Inflammatory macrophage (primary cell): ENCODE measurements at regions not wholly inside any gene's neighbourhood (a gene's known extent, or its start where the extent isn't known, plus 50 kb on each side); places are given as distances from the start of the nearest gene placed in this dataset.
"Not testable (repeated sequence)": the region's sequence is repeated elsewhere in the genome, so short reads cannot be mapped to it uniquely, and the experiment has no call there.

Experiments used
- DNase-seq, 2 donors: peaks; one replicate each; pipeline ENCODE4 v3.0.0-alpha.2; 2020 to 2022

DNA sequence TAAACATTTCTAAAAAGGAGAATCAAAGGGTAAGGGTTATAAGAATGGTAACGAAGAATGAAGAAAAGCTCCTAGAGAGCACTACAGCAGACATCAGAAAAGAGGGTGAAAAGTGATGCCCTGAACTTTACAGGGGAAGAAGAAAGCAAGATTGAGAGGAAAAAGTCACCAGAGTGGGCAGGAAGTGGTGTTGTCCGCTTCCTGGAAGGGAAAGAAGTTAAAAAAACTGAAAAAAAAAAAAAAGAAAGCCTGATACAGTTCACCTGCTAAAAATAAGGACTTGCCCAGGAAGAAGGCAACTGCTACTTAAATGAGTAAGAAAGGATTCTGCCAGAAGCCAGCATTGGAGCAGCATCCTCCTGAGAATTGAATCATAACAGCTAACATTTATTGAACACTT is 330.1 kb upstream of the PHF14 start:
- DNase-seq: no peak

DNA sequence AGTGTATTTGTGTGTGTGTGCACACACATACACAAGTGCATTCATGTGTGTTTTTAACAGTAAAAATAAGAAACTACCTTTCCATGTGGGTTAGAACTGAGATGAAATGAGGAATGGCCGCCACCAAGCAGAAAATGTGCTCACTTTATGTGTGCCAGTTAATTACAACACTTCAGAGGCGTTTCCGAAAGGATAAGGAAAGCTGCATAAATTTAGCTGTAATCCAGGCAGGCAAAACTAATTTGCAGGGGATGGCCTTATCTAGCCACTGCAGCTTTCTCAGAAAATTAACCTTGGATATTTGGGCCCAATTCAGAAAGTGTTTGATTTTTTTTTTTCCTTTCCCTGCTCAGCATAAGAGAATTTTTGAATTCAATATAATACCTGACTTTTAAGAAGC is 328.8 kb upstream of the PHF14 start:
- no peak for DNase-seq

DNA sequence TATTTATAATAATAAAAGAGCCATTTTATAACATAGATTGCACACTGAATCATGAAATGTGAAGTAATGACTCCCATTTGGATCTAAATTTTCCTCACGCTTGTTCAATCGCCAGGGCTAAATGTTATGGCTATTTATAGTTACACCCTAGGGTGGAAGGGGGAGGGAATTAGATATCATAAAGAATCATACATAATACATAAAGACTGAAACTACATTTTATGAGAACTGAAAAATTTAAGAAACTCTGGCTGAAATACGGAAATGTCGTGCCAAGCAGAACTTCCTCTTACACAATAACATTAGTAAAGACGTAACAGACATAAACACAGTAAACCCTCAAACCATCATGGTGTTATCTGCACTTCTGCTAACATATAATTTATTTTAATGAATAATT is 327.5 kb upstream of the PHF14 start:
- DNase-seq: peak; percentile 35 to 64

DNA sequence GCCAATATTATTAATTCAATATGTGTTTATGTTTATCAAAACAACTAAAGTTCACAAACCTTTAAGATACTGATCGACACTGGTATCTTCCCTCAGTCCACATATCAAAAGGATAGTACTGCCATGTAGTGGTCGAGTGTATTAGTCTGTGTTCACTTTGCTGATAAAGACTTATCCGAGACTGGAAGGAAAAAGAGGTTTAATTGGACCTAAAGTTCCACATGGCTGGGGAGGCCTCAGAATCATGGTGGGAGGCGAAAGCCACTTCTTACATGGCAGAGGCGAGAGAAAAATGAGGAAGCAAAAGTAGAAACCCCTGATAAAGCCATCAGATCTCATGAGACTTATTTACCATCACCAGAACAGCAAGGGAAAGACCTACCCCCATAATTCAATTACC is 325.4 kb upstream of the PHF14 start:
- no peak for DNase-seq

DNA sequence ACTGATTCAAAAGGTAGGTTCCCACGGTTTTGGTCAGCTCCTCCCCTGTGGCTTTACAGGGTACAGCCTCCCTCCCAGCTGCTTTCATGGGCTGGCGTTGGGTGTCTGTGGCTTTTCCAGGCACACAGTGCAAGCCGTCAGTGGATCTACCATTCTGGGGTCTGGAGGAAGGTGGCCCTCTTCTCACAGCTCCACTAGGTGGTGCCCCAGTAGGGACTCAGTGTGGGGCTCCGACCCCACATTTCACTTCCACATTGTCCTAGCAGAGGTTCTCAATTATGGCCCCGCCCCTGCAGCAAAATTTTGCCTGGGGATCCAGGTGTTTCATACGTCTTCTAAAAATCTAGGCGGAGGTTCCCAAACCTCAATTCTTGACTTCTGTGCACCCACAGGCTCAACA is 324.6 kb upstream of the PHF14 start:
- DNase-seq: not testable (repeated sequence)

DNA sequence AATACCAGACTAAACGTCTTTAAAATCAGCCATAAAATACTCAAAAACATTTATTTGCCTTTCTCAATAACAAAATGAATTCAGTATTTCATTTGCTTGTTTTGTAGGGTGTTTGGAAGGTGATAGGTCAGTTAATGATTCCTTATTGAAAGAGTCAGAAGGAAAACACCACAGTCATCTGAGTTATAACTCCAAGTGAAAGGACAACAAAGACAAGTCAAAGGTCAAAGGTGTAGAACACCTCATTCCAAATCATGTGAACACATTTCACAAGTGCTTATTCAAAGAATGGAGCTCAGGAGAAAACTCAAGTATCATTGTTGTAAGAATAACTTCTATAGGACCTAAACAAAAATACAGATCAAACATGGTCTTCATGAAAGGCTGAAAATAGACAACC is 318.6 kb upstream of the PHF14 start:
- no peak for DNase-seq

DNA sequence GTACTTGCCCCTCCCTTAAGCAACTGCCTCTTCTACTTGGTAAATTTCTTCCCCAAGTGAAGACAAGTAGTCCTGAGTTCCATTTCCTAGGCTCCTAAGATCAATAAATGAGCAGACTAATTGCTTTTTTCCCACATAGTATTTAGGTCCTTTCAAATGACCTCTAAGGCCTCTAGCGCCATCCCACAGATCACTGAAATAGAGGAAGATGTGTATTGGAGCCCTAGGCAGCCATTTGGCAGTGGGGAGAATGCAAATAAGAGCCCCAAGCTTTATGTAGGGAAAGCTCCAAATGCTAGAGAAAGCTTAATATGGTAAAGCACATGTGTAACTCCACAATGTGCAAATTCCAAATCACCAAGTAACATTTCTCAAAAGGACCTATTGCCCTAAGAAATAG is 316.5 kb upstream of the PHF14 start:
- no peak for DNase-seq

DNA sequence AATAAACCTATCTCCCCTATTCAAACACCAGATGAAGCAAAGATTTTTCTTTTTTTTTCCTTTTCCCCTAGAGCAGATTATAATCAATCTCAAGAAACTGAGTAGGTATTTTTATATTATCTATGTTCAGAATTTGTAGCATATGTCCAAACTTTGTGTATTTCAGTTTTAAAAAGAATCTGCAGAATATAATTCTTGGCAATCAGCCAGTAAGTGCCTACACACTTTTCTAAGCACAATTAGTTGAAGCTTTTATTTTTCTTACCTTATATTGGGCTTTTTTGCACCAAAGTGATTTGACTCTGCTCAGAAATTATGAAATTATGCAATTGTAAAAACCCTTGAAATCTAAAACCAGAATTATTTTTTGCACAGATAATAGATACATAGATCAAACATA is 315.8 kb upstream of the PHF14 start:
- no peak for DNase-seq

DNA sequence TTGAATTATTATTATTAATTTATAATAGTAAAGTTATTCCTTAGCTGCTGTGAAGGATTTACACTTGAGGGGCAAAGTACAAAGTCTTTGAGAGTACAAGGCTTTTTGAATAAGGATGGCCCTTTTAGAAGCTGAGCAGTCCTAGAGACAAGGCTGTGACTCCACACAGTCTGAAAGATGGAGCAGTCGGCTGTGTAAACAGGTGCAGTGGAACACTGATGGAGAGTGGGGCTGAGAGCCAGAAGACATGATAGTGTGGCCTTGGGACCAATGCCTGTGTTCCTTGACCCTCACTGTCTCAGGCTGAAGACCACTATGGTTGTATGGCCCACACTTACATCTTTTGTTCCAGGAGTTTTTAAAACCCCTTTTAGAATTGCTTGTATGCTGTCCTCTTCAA is 311.2 kb upstream of the PHF14 start:
- DNase-seq: no peak

DNA sequence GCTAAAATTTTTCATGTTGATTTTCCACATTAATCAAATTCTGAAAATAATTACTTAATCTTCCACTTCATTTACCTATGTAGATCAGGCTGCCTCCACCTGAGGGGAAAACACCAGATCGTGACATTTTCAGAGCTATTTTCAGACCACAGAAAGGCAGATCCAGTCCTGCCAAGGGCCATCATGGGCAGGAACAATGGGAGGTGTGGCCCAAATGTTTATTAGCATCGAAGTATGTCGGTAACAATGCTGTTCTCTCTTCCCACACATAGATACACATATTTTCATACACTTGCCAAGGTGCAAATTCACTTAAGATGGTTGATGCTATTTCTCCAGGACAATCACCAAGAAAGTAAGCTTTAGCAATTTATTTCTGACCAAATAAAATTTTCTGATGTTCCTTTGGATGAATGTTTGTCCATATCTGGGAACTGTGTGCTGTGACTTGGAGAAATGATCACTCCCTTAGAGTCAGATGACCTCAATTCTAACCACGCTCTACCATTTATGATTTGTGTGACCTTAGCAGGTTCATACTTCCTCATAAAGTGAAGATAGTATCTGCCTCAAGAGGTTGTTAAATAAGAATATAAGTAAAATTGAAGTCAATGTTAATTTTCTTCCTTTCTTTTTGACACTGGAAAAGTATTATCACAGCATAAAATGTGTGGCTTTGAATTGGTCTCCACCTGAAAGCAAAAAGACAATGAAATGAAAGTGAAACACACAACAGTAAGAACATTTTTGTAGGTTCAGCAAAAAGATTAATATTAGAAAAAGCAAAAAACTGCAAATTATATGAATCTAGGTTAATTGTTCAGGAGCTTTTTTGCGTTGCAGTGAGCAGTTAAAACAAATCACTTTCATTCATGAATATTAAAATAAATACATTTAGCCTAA is 310.4 kb upstream of the PHF14 start:
- DNase-seq: no peak

DNA sequence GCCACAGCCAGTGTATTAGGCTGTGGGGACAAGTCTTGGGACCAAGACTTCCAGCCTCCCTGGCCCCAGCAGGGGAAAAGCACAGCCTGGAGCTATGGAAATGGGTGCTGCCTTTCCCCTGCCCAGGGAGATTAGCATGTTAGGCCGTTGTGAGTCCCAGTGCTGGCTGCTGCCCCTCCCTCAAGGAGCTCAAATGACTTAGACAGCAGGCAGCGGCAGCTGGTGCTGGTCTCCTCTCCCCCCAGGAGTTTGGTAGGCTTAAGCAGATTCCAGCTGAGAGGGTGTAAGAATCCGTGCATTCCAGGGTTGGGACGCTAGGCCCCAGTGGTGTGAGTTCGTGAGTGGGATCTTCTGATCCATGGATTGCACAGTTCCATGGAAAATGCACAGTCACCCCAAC is 301.5 kb upstream of the PHF14 start:
- no peak for DNase-seq

DNA sequence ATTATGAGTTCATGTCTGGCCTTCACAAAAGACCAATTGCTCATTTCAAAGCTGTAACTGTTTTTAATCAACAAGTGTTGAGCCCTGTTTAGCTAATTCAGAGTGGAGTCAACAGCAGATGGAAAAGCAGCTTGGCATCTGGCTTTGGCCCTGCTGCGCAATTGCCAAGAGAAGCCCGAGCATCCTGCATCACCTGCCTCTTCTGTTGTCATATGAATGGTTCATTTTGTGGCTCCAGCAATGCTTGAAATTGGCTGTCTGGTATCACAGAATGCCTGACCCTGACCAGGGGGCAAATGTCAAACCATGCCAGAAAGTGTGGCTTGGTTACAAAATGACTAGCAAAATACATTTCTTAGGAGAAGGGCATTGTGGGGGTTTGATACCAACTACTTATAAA is 296.5 kb upstream of the PHF14 start:
- no peak for DNase-seq

DNA sequence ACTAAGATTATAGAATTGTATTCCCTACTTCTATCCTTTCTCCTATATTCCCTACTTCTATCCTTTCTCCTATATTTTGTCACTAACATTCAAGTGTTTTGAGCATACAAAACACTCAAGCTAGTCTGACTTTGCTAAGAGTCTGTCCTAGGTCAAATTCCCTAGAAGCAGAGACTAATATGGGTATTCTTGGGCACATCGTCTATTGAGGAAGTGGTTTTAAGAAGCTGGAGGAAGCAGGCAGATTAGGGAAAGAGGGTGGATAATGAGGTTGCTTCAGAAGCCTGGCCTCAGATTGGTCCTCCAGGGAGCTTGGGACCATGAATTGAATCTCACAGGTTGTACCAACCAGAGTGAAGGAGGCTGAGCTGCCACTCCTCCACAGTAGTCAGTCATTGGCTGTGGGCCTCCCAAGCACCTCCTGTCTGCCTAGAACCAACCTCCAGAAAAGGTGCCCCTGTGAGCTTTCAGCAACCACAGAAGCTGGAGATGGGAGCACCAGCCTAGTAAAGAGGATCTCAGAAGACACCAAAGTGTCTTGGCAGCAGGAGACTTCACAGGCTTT is 295.9 kb upstream of the PHF14 start:
- peak in 1 of 2 donors; percentile 5 for DNase-seq

DNA sequence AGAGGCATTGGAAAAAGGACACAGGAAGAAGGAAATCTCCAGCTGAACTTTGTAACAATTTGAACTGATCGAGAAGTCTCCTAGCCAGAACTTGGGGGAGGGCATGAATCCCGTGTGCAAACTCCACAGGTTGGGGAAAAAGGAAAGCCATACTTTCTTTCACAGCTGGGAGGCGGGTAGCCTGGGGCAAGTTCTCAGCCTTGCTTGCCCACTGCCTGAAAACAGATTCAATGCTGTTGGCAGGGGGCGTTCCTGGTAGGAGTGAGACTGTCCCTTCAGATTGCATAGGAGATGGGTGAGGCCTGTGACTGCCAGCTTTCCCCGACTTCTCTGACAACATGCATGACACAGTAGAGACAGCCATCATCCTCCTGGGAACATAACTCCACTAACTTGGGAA is 289.1 kb upstream of the PHF14 start:
- no peak for DNase-seq

DNA sequence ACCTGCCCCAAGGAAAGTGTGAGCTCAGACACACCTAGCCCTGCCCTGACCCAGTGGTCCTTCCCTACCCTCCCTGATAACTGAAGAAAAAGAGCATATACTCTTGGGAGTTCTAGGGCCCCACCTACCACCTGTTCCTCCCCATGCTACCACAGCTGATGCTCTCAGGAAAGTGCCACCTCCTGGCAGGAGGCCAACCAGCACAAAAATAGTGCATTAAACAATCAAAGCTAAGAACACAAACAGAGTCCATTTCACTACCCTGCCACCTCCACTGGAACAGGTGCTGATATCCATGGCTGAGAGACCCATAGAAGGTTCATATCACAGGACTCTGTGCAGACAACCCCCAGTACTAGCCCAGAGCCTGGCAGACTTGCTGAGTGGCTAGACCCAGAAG is 288.6 kb upstream of the PHF14 start:
- DNase-seq: no peak

DNA sequence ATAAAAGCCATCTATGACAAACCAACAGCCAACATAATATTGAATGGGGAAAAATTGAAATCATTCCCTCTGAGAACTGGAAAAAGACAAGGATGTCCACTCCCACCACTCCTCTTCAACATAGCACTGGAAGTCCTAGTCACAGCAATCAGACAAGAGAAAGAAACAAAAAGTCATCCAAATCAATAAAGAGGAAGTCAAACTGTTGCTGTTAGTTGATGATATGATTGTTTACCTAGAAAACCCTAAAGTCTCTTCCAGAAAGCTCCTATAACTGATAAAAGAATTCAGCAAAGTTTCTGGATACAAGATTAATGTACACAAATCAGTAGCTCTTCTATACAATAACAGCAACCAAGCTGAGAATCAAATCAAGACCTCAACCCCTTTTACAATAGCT is 285.1 kb upstream of the PHF14 start:
- DNase-seq: no peak

DNA sequence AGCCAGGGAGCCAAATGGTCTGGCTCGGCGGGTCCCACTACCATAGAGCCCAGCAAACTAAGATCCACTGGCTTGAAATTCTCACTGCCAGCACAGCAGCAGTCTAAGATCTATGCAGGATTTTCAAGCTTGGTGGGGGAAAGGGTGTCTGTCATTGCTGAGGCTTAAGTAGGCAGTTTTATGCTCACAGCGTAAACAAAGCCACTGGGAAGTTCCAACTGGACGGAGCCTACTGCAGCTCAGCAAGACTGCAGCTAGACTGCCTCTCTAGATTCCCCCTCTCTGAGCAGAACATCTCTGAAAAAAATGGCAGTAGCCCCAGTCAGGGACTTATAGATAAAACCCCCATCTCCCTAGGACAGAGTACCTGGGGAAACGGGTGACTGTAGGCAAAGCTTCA is 277.6 kb upstream of the PHF14 start:
- no peak for DNase-seq

DNA sequence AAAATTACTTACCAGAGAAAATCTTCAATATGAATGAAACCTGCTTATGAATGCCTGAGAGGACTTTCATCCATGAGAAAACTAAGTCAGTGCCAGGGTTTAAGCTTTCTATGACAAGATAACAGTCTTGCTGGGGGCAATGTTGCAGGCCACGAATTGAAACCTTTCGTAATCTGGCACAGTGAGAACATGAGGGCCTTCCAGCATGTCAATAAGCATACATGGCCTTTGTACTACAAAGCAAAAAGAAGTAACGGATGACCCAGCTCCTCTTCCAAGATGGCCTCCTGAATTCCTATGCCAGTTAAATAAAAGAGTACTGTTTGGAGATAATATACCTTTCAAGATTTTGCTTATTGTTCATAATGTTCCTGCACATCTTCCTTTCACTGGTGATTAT is 270.6 kb upstream of the PHF14 start:
- DNase-seq: no peak

DNA sequence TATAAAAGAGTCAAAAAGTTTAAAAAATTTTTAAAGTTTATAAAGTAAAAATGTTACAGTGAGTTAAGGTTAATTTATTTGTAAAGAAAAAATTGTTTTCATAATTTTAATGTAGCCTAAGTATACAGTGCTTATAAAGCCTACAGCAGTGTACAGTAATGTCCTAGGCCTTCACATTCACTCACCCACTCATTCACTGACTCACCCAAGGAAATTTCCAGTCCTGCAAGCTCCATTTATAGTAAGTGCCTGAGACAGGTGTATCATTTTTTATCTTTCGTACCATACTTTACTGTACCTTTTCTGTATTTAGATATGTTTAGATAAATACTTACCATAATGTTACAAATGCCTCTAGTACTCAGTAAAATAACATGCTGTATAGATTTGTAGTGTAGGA is 269.7 kb upstream of the PHF14 start:
- no peak for DNase-seq

DNA sequence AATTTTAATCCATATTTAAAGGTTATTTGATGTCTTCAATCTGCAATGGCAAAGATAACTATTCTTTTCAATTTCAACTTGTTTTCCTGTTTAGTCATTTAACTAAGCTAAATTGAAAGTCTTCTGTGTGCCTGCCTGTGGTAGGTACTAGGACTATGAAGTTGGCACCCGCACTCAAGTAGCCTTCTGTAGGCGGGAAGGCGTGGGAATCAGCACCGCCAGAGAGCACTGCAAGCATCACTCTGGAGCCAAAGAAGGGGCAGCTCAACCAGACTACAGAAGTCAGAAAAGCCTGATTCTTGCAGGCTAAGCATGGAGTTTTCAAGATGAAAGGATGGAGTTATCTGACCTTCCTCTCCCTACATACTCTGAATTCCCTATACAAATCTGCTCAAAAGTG is 269.0 kb upstream of the PHF14 start:
- no peak for DNase-seq

DNA sequence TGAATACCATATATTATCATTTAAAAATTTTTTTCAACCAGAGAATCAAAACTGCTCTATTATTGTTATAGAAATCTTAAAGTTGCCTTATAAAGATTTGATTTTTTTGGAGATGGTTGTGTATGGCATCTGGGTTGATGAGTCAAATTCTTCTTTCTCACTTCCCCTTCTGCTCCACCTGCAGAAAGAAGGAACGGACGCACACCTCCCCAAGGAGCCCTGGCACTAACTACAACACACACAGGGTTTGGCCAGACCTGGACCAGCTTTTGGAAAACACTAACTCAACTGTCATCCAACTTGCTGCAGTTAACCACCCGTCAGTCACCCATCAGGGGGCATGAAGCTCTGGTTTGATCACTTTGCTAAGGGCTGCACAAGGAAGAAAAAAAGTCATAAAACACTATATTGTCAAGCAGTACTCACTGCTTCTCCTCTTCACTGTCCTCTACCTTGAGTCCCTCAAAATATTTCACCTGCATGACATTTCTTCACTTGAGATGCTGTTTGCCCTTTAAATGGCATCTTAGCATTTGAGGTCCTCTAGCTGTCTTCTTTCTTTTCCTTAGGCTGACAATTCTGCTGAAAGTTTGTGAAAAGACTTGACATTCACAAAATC is 266.7 kb upstream of the PHF14 start:
- DNase-seq: no peak

DNA sequence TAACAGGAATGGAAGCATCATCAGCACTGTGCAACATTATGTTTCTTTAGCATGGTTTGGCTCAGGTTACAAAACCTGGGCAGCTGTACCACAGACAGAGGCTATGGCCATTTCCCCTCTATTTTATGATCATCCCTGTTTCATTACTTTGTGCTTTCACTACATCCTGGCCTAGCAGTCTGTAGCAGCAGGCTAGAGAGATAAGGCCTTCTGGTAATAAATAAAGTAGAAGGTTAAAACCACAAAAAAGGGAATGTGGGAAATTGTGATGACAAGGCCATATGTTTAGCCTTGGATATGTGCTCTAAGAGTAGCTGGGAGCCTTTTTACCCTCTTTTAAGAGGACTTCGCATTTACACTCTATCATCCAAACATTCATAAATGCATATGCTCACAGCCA is 266.2 kb upstream of the PHF14 start:
- no peak for DNase-seq

DNA sequence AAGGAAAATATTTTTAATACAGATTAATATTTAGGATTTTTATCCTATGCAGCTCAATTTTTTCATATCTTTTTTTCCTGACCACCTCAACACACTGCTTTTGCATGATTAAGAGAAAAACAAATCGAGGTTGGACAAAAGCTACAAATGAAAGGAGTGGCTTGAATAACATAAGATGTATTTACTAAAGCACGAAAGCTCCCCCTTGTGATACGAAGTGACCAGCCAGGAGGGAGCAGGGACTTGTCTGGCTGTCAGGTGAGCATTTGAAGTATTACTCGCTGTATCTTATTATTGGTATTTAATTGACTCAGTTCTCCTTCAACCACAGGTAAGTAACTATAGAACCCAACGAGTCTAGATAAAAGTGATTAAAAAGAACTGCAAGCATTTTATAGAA is 265.2 kb upstream of the PHF14 start:
- DNase-seq: no peak

DNA sequence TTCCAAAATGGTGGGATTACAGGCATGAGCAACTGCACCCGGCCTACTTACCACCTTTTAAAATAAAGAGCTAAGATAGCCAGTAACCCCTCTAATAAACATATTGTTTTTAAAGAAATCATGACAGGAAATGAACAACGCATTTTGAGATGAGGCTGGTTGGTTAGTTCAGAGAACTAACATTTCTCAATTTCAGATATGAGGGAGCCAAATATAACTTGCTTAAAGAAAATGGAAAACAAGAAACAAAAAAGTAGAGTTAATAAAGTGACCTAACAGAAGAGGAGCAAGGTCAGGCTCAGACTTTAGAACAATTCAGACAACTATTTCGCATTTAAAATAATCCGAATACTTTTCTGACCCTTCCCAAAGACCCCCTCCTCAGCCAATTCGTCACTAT is 254.9 kb upstream of the PHF14 start:
- no peak for DNase-seq
